Epithelial cell of esophagus (primary cell): ENCODE measurements at regions not wholly inside any gene's neighbourhood (a gene's known extent, or its start where the extent isn't known, plus 50 kb on each side); places are given as distances from the start of the nearest gene placed in this dataset.

Source experiments
- DNase-seq: peaks from one replicate; pipeline ENCODE4 v3.0.0; 2010; ENCODE audit warnings: low read depth
- H3K4me3 ChIP-seq: 2 replicates; pipeline ENCODE4 v1.5.1; 2011; ENCODE audit warnings: mild to moderate bottlenecking, low read length, control low read depth
- TF ChIP-seq, protein P1 (sequence below): IDR thresholded peaks from 2 replicates; pipeline ENCODE4 v1.5.1; 2011; ENCODE audit warnings: low read depth, mild to moderate bottlenecking, low read length, control low read depth, inconsistent platforms; ENCODE audit not compliant: insufficient read depth; ENCODE audit errors: missing control alignments

DNA sequence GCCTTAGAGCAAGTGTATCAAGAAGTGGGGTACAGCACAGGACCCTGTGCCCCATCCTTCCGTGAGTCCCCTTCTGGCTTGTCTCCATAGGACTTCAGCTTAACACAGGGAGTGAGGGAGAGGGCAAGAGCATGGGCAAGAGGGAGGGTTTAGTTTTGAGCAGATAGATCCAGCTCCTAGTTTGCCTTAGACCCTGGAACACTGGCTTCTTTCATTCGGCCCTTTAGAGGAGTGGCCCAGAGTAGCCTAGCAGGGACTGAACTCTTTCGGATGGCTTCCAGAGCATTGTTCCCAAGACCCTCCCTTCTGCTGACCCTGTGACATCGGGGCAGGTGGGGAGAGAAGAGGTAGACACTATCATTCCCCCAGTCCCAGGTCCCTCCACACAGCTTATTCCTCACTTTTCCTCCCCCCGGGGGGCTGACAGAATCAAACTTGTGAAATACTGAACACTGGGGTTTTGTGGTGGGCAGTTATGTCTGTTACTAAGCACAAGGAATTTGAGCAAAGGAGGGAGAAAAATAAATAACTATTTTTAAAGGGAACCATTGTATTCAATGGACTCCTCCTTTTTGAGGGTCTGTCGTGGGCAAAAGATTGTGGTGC lies 289.6 kb upstream of the C2CD4B start:
- no peak overlapping the region for H3K4me3 ChIP-seq
- TF ChIP-seq, protein P1, sequence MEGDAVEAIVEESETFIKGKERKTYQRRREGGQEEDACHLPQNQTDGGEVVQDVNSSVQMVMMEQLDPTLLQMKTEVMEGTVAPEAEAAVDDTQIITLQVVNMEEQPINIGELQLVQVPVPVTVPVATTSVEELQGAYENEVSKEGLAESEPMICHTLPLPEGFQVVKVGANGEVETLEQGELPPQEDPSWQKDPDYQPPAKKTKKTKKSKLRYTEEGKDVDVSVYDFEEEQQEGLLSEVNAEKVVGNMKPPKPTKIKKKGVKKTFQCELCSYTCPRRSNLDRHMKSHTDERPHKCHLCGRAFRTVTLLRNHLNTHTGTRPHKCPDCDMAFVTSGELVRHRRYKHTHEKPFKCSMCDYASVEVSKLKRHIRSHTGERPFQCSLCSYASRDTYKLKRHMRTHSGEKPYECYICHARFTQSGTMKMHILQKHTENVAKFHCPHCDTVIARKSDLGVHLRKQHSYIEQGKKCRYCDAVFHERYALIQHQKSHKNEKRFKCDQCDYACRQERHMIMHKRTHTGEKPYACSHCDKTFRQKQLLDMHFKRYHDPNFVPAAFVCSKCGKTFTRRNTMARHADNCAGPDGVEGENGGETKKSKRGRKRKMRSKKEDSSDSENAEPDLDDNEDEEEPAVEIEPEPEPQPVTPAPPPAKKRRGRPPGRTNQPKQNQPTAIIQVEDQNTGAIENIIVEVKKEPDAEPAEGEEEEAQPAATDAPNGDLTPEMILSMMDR = no peak
- DNase-seq = no peak

DNA sequence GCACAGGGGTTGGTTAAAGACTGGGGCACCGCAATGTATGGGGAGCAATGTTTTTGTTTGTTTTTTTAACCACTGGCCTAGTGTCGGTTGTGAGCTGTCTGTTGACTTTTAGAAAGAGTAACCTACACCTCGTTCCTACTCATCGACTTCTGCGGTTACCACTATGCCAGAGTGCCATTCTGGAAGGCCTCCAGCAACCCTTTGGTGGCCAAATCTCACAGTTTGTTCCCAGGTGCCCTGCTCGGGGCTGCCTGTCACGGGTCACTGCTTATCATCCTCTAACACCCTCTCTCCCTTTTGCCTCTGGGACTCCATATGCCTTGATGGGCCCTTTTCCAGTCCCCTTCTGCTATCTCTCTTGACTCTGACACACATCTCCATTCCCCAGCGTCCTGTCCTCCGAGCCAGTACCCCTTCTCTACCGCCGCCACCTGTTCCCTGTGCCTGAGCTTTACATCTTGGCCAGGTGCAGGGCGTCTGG lies 290.4 kb upstream of the C2CD4B start:
- peak; percentile 43 for DNase-seq
- H3K4me3 ChIP-seq = no peak overlapping the region
- TF ChIP-seq, protein P1 = no peak

DNA sequence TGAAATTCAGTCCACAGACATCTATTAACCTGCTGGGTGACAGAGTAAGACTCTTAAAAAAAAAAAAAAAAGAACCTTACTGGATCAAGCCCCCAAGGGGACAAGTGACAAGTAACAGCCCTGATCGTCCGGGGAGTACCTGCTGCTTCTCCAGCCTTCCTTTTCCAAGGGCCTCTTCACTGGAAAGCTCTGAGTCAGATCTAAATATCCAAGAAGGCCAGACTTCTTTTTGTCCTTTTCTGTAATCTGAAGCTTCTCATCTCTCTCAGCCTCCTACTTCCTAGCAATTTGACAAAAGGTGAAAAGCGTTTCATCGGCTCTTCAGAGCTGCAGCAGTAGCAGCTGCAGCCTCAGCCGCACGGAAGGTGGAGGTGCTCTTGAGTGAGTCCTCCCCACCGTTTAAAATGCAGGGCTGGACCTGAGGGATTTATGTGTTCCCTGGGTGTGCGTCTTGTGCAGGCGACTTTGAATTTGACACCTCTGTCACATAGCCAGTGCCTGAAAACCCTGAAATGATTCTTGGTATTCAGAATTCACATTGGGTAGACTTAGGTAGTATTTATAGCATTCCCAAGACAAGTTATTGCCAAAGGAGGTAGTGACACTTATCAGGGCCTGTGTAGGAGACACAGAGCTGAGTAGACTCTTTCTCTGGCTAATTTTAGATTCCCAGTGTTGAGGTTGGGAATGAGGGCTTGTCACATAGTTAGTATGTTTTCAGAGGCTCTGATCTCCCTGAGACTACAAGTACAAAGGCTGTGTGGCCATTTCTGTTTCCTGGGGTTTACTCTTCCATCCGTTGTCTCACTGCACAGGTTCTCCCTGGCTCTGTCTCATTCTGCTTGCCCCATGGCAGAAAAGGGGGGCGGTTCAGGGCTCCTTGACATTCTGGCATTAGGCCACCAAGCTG lies 291.2 kb upstream of the C2CD4B start:
- no peak overlapping the region for H3K4me3 ChIP-seq
- TF ChIP-seq, protein P1 = no peak

DNA sequence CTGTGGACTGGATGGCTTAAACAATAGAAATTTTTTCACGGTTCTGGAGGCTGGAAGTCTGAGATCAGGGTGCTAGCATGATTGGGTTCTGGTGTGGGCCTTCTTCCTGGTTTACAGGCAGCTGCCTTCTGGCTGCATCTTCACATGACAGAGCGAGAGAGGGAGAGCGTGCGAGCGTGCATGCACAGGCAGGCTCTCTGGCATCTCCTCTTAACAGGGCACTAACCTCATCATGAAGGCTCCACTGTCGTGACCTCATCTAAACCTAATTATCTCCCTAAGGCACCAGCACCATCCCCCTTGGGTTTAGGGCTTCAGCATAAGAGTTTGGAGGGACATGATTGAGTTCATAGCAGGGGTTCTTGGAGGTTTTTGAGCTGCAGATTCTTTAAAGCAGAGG lies 292.0 kb upstream of the C2CD4B start:
- TF ChIP-seq, protein P1 = no peak
- no peak overlapping the region for H3K4me3 ChIP-seq
- DNase-seq = peak; percentile 70

More for the DNA sequence above, 291.2 kb upstream of the C2CD4B start:
- DNase-seq = no peak

DNA sequence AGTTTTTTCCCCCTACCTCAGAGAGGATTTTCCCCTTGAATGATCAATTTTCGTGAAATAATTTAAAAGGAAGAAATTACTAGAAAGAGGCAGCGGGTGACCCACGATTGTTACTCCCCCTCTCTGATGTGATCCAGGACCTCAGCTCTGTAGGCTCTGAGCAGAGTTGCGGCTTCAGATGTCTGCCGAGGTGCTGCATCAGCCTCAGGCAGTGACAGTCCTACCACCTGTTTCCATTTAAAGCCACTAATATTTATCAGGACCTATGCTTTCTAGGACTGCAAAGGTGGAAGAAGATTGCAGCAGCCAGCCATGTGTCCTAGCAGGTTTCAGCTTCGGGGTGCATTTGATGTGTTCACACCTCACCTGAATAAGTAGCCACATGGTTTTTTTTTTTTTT lies 294.8 kb upstream of the C2CD4B start:
- TF ChIP-seq, protein P1 = no peak
- H3K4me3 ChIP-seq = no peak overlapping the region
- DNase-seq = no peak

DNA sequence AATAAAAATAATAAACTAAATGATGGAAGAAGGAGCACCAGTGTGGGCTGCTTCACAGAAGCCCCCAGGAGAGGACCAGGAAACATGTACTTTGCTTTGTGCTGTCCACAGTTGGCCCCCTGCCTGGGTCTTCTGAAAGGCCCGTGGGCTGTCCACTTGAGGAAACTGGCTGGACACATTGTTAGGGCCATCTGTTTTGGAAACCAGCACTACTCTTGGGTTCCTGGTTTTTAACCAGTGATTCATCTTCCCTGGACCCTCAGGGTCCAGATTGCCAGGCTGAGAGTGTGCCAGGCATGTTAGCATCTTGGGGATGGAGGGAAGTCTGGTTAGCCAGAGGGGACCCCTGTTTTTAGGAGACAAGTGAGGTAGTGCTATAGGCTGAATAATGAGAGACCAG lies 297.2 kb upstream of the C2CD4B start:
- no peak for DNase-seq
- TF ChIP-seq, protein P1 = no peak
- H3K4me3 ChIP-seq = no peak overlapping the region
